ENCODE measurements at regions not wholly inside any gene's neighbourhood (a gene's known extent, or its start where the extent isn't known, plus 50 kb on each side); places are given as distances from the start of the nearest gene placed in this dataset.

DNA sequence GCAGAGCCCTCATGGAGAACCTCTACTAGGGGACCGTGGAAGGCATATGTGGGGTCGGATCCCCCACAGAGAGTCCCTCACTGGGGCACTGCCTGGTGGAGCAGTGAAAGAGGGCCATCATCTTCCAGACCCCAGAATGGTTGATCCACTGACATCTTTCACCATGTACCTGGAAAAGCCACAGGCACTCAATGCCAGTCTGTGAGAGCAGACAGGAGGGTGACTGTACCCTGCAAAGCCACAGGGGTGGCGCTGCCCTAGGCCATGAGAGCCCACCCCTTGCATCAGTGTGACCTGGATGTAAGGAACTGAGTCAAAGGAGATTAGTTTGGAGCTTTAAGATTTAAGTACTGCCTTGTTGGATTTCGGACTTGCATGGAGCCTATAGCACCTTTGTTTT, 1276.7 kb upstream of the PRMT6 start:
- TF ChIP-seq, protein P1, sequence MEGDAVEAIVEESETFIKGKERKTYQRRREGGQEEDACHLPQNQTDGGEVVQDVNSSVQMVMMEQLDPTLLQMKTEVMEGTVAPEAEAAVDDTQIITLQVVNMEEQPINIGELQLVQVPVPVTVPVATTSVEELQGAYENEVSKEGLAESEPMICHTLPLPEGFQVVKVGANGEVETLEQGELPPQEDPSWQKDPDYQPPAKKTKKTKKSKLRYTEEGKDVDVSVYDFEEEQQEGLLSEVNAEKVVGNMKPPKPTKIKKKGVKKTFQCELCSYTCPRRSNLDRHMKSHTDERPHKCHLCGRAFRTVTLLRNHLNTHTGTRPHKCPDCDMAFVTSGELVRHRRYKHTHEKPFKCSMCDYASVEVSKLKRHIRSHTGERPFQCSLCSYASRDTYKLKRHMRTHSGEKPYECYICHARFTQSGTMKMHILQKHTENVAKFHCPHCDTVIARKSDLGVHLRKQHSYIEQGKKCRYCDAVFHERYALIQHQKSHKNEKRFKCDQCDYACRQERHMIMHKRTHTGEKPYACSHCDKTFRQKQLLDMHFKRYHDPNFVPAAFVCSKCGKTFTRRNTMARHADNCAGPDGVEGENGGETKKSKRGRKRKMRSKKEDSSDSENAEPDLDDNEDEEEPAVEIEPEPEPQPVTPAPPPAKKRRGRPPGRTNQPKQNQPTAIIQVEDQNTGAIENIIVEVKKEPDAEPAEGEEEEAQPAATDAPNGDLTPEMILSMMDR (IDR thresholded peaks at IDR 0.05; ENCODE audit: unreplicated experiment): no peak
- peaks cover 4% of the 10 kb centered on the region for H3K9me3 Mint-ChIP-seq (ENCODE audit: unreplicated experiment)
- POLR2A ChIA-PET: no interaction called here
- DNase-seq (ENCODE audit: unreplicated experiment): no peak
- no TSS peak for BruUV-seq (replicated peaks)
- peaks cover under 1% of the 10 kb centered on the region for H3K4me1 Mint-ChIP-seq (ENCODE audit: insufficient read depth, unreplicated experiment)
- no peak overlapping the region for H3K4me3 Mint-ChIP-seq (ENCODE audit: unreplicated experiment)
- H3K27me3 Mint-ChIP-seq (ENCODE audit: insufficient read depth, unreplicated experiment): no peaks in the 10 kb centered on the region
- intact Hi-C loops (cut with micrococcal nuclease): no loop called here
- H3K27ac Mint-ChIP-seq (ENCODE audit: low read depth, unreplicated experiment): no peak overlapping the region
- no peaks in the 10 kb centered on the region for H3K36me3 Mint-ChIP-seq (ENCODE audit: insufficient read depth, unreplicated experiment)
- CTCF ChIA-PET: interaction anchor here (0.7 kb wide), 1 partner anchor 917 kb away, joined by 3 read pairs; no protein-coding TSS in a partner anchor

DNA sequence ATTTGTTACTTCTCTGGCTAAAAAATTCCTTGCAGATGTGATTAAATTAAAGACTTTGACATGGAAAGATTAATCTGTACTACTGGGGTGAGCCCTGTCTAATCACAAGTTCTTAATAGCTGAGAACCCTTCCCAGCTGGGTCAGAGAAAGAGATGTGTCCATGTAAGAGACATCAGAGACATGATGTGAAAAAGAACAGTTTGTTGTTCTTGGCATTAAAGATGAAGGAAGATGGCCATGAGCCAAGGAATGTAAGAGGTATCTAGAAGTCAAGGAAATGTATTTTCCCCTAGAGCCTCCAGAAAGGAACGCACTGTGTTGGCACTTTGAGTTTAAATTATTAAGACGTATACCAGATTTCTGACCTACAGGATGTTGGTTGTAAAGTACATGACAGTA, 1271.5 kb upstream of the PRMT6 start:
- Mint-ChIP-seq H3K4me1 (ENCODE audit: insufficient read depth, unreplicated experiment) (peaks cover 6% of the 10 kb centered on the region), H3K36me3 (ENCODE audit: insufficient read depth, unreplicated experiment) (no peaks in the 10 kb centered on the region), H3K4me3 (ENCODE audit: unreplicated experiment) (no peak overlapping the region), H3K9me3 (ENCODE audit: unreplicated experiment) (no peaks in the 10 kb centered on the region), H3K27me3 (ENCODE audit: insufficient read depth, unreplicated experiment) (no peaks in the 10 kb centered on the region), H3K27ac (ENCODE audit: low read depth, unreplicated experiment) (no peak overlapping the region)
- TF ChIP-seq, protein P1 (IDR thresholded peaks at IDR 0.05; ENCODE audit: unreplicated experiment): no peak
- peak; percentile 38 for DNase-seq (ENCODE audit: unreplicated experiment)
- ChIA-PET CTCF (interaction anchor here (1.2 to 1.4 kb wide), 2 partner anchors 8 to 10 kb away, joined by 3 read pairs; no protein-coding TSS in a partner anchor), POLR2A (no interaction called here)
- no TSS peak for BruUV-seq (replicated peaks)
- intact Hi-C loops (cut with micrococcal nuclease): no loop called here

DNA sequence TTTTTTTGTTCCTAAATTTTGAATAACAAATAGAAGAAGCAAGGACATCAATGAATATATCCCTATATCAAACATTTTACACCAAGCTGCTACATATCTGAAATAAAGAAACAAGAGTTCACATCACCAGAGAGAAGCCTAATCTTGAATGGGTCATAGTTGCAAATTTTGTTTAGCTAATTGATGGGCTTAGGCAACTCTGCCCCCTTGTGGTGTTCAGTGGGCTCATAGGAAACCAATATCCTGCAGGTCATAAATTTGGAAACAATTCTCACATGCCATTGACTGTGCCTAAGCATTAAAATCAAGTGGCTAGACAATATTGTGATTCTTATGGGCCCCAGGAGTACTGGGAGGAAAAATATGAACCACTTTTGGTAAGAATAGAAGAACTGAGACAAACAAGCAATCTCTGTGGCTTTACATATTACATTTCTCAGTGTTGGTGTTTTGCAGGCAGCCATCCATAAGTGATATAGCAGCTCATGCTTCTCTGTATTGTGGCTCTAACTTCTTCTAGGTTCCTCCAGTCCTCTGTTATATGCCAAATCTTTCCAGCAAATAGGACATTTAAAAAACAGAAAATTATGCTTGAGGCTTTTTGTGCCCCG, 1262.8 kb upstream of the PRMT6 start:
- DNase-seq (ENCODE audit: unreplicated experiment): peak; percentile 64
- no TSS peak for BruUV-seq (replicated peaks)
- H3K9me3 Mint-ChIP-seq (ENCODE audit: unreplicated experiment): no peaks in the 10 kb centered on the region
- no peaks in the 10 kb centered on the region for H3K36me3 Mint-ChIP-seq (ENCODE audit: insufficient read depth, unreplicated experiment)
- TF ChIP-seq, protein P1 (IDR thresholded peaks at IDR 0.05; ENCODE audit: unreplicated experiment): peak; percentile 87
- ChIA-PET POLR2A (no interaction called here), CTCF (interaction anchor here (0.5 to 4.7 kb wide), 17 partner anchors 9 to 1571 kb away, joined by 3 to 27 read pairs (median 3); no protein-coding TSS in a partner anchor)
- H3K4me3 Mint-ChIP-seq (ENCODE audit: unreplicated experiment): no peak overlapping the region
- no peak overlapping the region for H3K27ac Mint-ChIP-seq (ENCODE audit: low read depth, unreplicated experiment)
- peaks cover 12% of the 10 kb centered on the region for H3K27me3 Mint-ChIP-seq (ENCODE audit: insufficient read depth, unreplicated experiment)
- intact Hi-C loops (cut with micrococcal nuclease): loop anchor here (1.0 to 5.0 kb wide), 7 partner anchors 474 to 1846 kb away; partner anchors contain the start of gene NTNG1
- no peaks in the 10 kb centered on the region for H3K4me1 Mint-ChIP-seq (ENCODE audit: insufficient read depth, unreplicated experiment)

DNA sequence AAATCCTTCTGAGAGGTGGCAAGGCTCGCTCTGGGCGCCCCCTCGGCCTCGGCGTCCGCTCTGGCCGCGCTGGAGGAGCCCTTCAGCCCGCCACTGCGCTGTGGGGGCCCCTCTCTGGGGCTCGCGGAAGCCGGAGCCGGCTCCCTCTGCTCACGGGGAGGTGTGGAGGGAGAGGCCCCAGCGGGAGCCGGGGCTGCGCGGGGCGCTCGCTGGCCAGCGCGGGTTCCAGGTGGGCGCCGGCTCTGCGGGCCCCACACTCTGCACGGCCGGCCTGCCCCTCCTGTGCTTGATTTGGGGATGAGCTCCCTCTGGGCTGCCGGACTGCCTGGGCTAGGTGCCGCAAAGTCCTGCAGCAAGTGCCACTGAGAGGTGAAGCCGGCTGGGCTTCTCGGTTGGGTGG, 1260.7 kb upstream of the PRMT6 start:
- H3K9me3 Mint-ChIP-seq (ENCODE audit: unreplicated experiment): no peaks in the 10 kb centered on the region

More for the DNA sequence above, 1260.7 kb upstream of the PRMT6 start:
- H3K4me3 Mint-ChIP-seq (ENCODE audit: unreplicated experiment): no peak overlapping the region
- ChIA-PET CTCF (interaction anchor here (0.5 to 4.7 kb wide), 4 partner anchors 11 to 1734 kb away, joined by 3 to 27 read pairs (median 3); no protein-coding TSS in a partner anchor), POLR2A (no interaction called here)
- BruUV-seq (replicated peaks): no TSS peak
- no peaks in the 10 kb centered on the region for H3K4me1 Mint-ChIP-seq (ENCODE audit: insufficient read depth, unreplicated experiment)
- intact Hi-C loops (cut with micrococcal nuclease): no loop called here
- H3K27me3 Mint-ChIP-seq (ENCODE audit: insufficient read depth, unreplicated experiment): peaks cover 12% of the 10 kb centered on the region
- TF ChIP-seq, protein P1 (IDR thresholded peaks at IDR 0.05; ENCODE audit: unreplicated experiment): no peak
- DNase-seq (ENCODE audit: unreplicated experiment): no peak
- no peak overlapping the region for H3K27ac Mint-ChIP-seq (ENCODE audit: low read depth, unreplicated experiment)
- no peaks in the 10 kb centered on the region for H3K36me3 Mint-ChIP-seq (ENCODE audit: insufficient read depth, unreplicated experiment)

All from MCF 10A (cell line).